ENCODE measurements at regions not wholly inside any gene's neighbourhood (a gene's known extent, or its start where the extent isn't known, plus 50 kb on each side); places are given as distances from the start of the nearest gene placed in this dataset.

GRCh38 chr13:60690604-60691003 lies 293.6 kb downstream of the TDRD3 start:
- DNase-seq: no peak
- intact Hi-C loops (cut with DNase I; ENCODE audit: low total_unique reads): no loop called here
- no peak overlapping the region for H3K27ac ChIP-seq
- TF ChIP-seq EP300 (IDR thresholded peaks at IDR 0.05; ENCODE audit: low read depth) (no peak), POLR2AphosphoS5 (IDR thresholded peaks at IDR 0.05) (no peak), POLR2A (IDR thresholded peaks at IDR 0.05) (no peak)
- TF ChIP-seq, protein P1, sequence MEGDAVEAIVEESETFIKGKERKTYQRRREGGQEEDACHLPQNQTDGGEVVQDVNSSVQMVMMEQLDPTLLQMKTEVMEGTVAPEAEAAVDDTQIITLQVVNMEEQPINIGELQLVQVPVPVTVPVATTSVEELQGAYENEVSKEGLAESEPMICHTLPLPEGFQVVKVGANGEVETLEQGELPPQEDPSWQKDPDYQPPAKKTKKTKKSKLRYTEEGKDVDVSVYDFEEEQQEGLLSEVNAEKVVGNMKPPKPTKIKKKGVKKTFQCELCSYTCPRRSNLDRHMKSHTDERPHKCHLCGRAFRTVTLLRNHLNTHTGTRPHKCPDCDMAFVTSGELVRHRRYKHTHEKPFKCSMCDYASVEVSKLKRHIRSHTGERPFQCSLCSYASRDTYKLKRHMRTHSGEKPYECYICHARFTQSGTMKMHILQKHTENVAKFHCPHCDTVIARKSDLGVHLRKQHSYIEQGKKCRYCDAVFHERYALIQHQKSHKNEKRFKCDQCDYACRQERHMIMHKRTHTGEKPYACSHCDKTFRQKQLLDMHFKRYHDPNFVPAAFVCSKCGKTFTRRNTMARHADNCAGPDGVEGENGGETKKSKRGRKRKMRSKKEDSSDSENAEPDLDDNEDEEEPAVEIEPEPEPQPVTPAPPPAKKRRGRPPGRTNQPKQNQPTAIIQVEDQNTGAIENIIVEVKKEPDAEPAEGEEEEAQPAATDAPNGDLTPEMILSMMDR (IDR thresholded peaks at IDR 0.05): no peak
- no peak overlapping the region for H3K4me3 ChIP-seq
- no peaks in the 10 kb centered on the region for H3K9me3 ChIP-seq
- H3K4me1 ChIP-seq: no peaks in the 10 kb centered on the region
- H3K36me3 ChIP-seq: no peaks in the 10 kb centered on the region
- in situ Hi-C loops (cut with MboI; ENCODE audit: low pct_ligation_motif_present in 1 of 4, low pct_unique_long_range_greater_than_20kb in 1 of 4, low sequenced_read_pairs in 3 of 4): no loop called here
- no peaks in the 10 kb centered on the region for H3K27me3 ChIP-seq
- WGBS, 2 donors (ENCODE audit: low coverage in 1 of 2): 50 to 54% methylated on average over 3 to 6 of the region's 6 CpGs

- in situ Hi-C loops (cut with MboI; ENCODE audit: low pct_ligation_motif_present in 1 of 4, low pct_unique_long_range_greater_than_20kb in 1 of 4, low sequenced_read_pairs in 3 of 4): no loop called here
- Histone ChIP-seq H3K36me3 (no peaks in the 10 kb centered on the region), H3K27ac (no peak overlapping the region), H3K4me3 (no peak overlapping the region), H3K9me3 (no peaks in the 10 kb centered on the region), H3K4me1 (no peaks in the 10 kb centered on the region), H3K27me3 (no peaks in the 10 kb centered on the region)
- TF ChIP-seq, protein P1 (IDR thresholded peaks at IDR 0.05): no peak
- TF ChIP-seq POLR2AphosphoS5 (IDR thresholded peaks at IDR 0.05) (no peak), POLR2A (IDR thresholded peaks at IDR 0.05) (no peak), EP300 (IDR thresholded peaks at IDR 0.05; ENCODE audit: low read depth) (no peak)
- no peak for DNase-seq
- intact Hi-C loops (cut with DNase I; ENCODE audit: low total_unique reads): no loop called here
Observed at GRCh38 chr13:60689571-60689970, 292.6 kb downstream of the TDRD3 start.

GRCh38 chr13:60689076-60689475 lies 292.1 kb downstream of the TDRD3 start:
- H3K27ac ChIP-seq: no peak overlapping the region
- TF ChIP-seq POLR2AphosphoS5 (IDR thresholded peaks at IDR 0.05) (no peak), EP300 (IDR thresholded peaks at IDR 0.05; ENCODE audit: low read depth) (no peak), POLR2A (IDR thresholded peaks at IDR 0.05) (no peak)
- TF ChIP-seq, protein P1 (IDR thresholded peaks at IDR 0.05): no peak
- H3K9me3 ChIP-seq: no peaks in the 10 kb centered on the region
- intact Hi-C loops (cut with DNase I; ENCODE audit: low total_unique reads): no loop called here
- no peaks in the 10 kb centered on the region for H3K27me3 ChIP-seq
- H3K36me3 ChIP-seq: no peaks in the 10 kb centered on the region
- WGBS, 2 donors (ENCODE audit: low coverage in 1 of 2): 60 to 67% methylated on average over 3 of the region's 3 CpGs
- no peak for DNase-seq
- no peak overlapping the region for H3K4me3 ChIP-seq
- in situ Hi-C loops (cut with MboI; ENCODE audit: low pct_ligation_motif_present in 1 of 4, low pct_unique_long_range_greater_than_20kb in 1 of 4, low sequenced_read_pairs in 3 of 4): no loop called here
- no peaks in the 10 kb centered on the region for H3K4me1 ChIP-seq

DNA sequence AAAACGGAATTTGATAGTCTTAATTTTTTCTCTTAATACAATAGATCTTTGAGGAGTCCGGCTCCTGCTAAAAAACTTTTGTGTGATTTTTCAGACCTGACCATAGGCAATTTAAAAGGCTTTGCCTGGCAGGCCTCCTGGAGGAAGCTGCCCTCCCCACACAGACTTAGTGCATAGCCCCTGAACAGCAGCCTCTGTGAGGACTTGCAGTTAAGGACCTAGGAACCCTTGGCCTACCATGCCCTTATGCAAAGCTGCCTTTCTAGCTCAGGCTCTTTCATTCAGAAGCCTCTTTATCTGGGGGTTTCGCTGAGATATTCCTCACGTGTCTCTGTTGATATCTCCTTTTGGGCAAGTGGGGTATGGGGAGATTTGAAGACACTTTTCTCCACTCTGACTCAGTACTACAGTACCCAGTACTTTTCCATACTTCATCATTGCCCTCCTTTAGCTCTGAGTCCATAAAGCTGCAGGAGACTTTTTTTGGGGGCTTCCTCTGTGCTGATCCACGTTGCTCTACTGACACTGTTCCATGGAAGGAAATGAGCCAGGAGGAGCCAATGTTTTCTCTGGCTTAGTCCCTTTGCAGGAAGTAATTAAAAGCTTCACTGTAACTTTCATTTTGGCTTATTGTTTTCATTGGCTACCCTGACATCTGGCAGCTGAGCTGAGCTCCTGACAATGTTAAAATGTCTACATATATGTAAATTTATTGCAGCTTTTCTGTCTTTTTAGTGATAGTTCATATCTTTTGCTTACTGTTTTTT lies 283.1 kb downstream of the TDRD3 start:
- Histone ChIP-seq H3K27me3 (no peaks in the 10 kb centered on the region), H3K27ac (no peak overlapping the region), H3K9me3 (no peaks in the 10 kb centered on the region), H3K36me3 (no peaks in the 10 kb centered on the region), H3K4me3 (no peak overlapping the region), H3K4me1 (no peaks in the 10 kb centered on the region)
- DNase-seq: no peak
- intact Hi-C loops (cut with DNase I; ENCODE audit: low total_unique reads): no loop called here
- in situ Hi-C loops (cut with MboI; ENCODE audit: low pct_ligation_motif_present in 1 of 4, low pct_unique_long_range_greater_than_20kb in 1 of 4, low sequenced_read_pairs in 3 of 4): no loop called here
- WGBS, 2 donors (ENCODE audit: low coverage in 1 of 2): 63 to 72% methylated on average over 2 to 5 of the region's 5 CpGs
- TF ChIP-seq POLR2AphosphoS5 (IDR thresholded peaks at IDR 0.05): no peak
- TF ChIP-seq, protein P1 (IDR thresholded peaks at IDR 0.05): no peak
- TF ChIP-seq POLR2A (IDR thresholded peaks at IDR 0.05): no peak

Data from transverse colon (tissue), 4 donors.